ENCODE measurements at regions not wholly inside any gene's neighbourhood (a gene's known extent, or its start where the extent isn't known, plus 50 kb on each side); places are given as distances from the start of the nearest gene placed in this dataset.
"Not testable (repeated sequence)": the region's sequence is repeated elsewhere in the genome, so short reads cannot be mapped to it uniquely, and the experiment has no call there.

DNA sequence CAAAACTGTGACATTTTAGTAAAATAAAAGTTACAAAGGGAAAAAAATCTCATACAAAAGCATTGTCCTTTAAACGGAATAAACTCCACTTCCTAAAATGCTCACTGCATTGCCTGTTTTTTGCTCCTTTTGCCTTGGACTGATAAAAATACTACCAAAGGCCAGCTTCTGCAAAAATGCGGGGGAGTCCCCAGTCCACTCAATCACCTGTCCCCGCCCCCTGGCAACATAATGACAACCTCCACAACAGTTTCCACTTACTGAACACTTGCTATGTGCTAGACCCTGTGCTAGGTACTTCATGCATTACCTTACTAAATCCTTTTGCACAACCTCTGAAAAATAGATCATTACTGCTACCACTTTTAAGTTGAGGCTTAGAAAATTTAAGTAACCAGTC is 172.7 kb upstream of the CCL2 start:
- no peak for DNase-seq (ENCODE audit: low spot score)

DNA sequence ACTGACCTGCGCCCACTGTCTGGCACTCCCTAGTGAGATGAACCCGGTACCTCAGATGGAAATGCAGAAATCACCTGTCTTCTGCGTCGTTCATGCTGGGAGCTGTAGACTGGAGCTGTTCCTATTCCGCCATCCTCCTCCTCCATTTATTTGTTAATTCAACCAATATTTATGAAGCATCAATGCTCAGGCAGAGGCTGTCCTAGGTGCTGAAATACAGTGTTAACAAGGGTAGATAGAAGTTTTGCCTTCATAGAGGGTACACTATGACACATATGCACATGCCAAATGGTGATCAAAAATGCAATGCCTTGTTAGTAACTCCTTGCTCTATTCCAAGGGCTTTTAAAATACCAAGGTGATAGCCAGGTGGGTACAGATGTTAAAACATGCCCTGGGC is 166.0 kb upstream of the CCL2 start:
- not testable (repeated sequence) for DNase-seq (ENCODE audit: low spot score)

DNA sequence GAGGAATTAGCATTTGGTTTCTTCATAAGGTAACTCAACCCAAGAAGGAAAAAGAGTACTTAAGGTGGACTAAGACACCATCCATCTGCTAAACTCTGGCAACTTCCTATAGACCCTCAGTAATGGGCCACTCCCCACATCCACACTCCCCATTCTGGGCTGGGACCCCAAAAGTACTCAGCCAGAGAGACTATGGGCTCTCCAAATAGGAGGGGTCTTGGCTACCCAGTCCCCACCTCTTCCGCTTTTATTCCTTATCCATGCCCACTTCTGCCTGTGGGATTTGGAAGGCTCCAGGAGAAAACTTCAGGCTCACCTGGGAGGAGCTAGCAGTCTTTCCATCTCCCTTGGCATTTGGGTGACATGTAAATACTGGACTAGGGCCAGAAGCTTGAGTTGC is 164.5 kb upstream of the CCL2 start:
- no peak for DNase-seq (ENCODE audit: low spot score)

DNA sequence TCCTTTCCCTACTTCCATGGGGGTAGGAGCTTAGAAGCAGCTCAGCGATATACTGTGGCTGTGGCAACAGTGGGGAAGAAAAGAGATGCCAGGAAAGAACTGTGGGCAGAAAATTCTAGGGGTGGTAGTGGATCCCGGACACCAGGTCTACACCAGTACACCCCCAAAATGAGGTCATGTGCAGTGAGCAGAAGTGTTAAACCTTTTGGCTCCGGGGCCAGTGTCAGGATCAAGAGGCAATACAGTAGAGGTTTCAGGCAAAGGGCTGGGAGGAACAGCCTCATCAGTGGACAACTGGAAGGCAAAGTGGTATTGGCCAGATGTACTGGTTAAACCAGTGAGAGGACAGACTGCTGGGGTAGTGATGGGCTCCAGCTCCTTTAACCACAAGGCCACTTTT is 163.1 kb upstream of the CCL2 start:
- DNase-seq (ENCODE audit: low spot score), result no peak

DNA sequence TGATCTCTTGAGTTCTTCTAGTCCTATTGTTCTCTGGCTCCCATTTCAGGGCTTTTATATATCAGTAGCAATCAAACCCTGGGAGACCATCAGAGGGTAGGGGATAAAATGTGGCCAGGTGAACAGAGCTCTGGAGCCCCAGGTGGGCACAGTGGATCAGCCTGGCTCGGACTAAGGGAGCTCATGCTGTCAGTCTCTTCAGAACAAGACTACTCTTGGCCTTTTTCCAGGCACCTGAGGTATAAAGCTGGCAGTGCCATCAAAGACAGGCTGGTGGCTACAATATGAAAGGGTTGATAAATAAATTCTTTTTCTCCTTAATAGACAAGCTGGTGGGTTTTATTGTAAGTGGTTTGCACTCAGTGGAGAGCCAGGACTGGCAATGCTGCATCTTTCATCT is 160.0 kb upstream of the CCL2 start:
- DNase-seq (ENCODE audit: low spot score), result no peak

DNA sequence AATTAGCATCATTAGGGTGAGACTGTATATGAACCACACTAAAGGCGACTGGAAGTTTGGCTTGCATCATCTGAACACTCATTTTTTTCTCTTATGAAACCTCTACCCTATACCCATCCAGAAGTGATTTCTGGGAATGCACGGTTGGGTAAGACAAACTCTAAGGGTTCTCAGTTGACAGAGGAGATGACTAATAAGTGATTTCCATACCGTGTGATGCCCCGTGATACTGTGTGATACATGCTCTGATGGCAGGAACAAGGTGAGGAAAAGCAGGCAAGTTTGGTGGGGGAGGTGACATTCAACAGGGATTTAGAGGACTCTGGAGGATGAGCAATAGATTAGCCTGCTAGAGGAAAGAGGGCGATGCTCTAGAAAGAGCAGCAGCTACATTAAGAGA is 156.4 kb upstream of the CCL2 start:
- no peak for DNase-seq (ENCODE audit: low spot score)

DNA sequence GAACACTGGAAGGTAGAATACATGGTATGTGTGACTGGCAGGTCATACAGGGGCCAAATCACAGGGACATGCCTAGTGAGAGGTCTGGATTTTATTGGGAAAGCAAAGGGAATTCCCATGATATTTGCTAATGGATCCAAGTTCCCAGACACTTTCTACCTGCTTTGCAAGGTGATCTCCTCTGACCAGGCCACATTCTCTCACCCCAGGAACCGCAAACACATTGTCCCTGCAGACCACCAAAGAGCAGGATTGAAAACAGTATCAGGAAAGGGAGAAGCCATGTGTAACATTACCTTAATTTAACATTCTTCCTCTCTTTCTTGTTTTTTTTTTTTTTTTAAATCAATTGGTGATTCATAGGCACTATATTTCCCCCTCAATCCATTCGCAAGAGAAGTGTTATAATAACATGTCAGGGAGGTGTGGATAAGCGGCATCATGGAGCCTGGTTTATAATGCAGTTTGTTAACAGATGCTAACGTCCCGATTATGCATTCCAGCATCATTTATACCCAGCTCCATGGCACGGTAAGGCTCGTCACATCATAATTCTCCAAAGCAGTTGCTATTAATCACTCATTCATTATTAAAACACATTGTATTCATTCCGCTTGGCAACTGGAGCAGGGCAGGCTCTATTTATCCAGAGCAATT is 155.1 kb upstream of the CCL2 start:
- no peak for DNase-seq (ENCODE audit: low spot score)

DNA sequence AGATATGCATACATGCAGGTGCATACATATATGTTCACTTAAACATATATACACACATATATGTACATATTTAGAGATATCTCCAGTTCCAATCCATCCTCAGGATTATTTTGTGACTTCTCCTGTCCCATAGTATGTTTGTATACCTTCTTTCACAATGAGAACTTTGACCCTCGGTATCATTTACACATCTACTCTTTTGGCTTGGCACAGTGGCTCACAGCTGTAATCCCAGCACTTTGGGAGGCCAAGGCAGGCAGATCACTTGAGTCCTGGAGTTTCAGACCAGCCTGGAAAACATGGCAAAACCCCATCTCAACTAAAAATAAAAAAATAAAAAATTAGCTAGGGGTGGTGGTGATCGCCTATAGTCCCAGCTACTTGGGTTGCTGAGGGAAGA is 148.1 kb upstream of the CCL2 start:
- DNase-seq (ENCODE audit: low spot score), result no peak

DNA sequence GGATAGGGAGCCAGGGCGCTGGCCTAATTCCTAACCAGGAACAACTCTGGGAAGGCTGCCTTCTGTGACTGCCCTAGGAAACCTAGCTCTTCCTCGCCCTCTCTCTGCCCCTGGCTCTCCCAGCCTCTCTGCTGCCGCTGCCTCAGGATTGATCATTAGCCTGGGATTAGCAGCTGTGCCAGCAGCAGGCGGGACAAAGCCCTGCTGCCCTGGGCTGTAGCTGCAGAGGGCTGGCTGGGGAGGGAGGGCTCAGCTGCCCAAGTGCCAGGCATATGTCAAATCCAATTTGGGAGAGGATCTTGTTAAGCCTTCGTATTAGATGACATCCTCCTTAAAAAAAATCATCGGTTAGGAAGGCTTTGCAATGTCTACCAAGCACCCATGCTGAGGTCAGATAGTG is 144.8 kb upstream of the CCL2 start:
- no peak for DNase-seq (ENCODE audit: low spot score)

DNA sequence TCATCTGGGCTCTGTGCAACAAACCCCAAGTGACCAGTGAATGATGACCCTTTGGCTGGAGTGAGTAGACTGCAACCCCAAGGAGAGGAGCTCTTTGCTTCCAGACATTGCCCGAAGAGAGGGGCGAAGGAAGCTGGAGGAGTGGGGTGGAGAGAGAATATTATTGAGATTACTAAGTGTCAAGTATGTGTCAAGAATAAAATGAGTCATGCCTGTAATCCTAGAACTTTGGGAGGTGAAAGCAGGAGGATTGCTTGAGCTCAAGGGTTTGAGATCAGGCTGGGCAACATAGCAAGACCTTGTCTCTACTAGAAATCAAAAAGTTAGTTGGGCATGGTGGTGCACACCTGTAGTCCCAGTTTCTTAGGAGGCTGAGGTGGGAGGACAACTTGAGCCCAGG is 142.0 kb upstream of the CCL2 start:
- no peak for DNase-seq (ENCODE audit: low spot score)

DNA sequence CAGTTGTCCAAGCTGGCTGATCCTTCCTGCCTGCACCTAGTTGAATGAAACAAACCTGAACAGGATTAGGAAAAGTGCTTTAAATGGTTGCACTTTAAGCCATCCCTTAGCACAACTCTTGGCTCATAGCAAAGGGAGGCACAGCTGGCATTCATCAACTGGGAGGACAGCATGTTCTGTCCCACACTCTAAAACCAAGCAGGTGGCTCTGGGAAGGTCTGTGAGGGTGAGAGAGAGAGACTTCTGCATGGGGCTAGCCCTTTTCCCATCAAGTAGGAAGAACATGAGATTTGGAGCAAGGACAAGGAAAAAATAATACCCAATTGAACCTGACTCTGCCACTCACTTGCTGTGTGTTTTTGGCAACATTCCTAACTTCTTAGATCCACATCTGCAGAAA is 140.9 kb upstream of the CCL2 start:
- DNase-seq (ENCODE audit: low spot score), result no peak

DNA sequence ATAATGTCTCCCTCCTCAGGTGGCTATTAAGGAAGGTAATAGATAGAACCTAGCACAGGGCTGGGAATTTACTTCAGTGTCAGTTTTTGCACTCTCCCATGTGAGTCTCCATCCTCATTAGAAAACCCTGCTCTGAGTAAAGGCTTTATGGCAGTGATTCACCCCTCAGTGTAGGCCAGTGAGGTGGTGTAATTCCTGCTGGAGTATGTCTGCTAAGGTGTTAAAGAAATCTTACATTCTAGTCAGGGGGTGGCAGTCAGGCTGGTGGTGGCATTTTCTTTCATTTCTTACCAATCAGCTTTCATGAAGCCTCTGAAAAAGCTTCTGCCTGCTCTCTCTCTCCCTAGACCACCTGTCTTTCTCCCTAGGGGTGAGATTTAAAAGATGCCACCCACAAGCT is 138.8 kb upstream of the CCL2 start:
- DNase-seq (ENCODE audit: low spot score), result no peak

DNA sequence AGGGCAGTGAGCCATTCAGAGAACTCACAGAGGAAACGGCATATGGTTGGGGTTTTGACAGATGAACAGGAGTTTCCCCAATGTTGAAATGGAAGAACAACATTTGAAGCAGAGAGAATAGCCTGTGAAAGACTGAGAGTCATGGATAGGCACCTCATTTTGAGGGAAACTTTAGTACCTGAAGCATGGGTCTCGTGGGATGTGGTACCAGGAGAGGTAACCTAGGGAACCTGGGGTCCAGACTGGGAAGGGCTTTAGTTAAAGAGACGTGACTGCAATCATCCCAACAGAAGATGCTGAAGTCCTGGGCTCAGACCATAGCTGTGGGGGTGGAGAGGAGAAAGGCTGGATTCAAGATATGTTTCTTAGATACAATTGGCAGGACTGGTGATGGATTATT is 137.8 kb upstream of the CCL2 start:
- no peak for DNase-seq (ENCODE audit: low spot score)

DNA sequence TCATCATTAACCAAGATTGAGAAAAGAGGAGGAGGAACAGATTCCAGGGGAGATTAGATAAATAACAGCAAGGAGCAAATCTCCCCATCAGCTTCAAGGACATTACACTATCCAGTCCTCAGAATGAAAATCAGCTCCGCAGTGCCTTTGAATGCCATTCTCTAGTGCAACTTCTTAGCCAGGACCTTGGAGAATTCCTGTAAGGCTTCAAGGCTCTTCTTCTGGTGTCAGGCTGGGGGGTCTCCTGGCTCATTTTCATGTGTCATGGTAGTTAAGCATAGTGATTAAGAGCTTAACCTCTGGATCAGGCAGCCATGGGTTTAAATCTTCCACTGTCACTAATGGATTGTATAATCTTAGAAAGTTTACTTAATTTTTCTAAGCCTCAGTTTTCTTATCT is 137.3 kb upstream of the CCL2 start:
- no peak for DNase-seq (ENCODE audit: low spot score)

DNA sequence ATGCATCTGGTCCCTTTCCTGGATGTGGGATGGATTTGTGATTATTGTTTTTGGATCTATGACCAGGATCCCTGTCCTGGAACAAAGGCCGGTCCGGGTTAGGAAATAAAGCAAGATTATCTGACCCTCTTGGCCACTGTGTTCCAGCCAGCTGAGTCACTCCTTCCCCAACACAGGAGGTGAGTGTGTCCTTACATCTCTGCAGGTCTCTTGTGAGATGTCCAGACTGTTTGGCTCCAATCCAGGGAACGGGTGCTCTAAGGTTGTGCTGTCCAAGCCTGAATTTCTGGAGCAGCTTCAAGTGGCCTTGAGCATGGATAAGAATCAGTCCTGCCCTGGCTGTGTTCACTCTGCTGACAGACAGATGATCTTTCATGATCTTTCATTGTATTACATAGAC is 136.5 kb upstream of the CCL2 start:
- no peak for DNase-seq (ENCODE audit: low spot score)

DNA sequence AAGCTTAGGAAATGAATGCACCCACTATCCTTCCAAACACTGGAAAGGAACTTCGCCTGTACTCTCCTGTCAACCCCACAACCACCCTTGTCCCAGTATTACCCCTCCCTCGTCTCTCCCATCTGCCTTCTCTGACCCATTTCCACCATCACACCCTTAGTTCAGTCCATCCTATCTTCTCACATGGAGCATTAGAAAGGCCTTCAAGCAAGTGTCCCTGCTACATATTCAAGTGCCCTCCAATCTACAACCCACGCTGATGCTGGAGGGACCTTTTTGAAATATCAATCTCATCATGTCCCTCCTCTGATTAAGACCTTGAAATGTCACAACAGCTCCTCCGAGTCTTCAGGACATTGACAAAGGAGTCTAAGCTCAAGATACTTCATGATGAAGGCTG is 133.8 kb upstream of the CCL2 start:
- no peak for DNase-seq (ENCODE audit: low spot score)

DNA sequence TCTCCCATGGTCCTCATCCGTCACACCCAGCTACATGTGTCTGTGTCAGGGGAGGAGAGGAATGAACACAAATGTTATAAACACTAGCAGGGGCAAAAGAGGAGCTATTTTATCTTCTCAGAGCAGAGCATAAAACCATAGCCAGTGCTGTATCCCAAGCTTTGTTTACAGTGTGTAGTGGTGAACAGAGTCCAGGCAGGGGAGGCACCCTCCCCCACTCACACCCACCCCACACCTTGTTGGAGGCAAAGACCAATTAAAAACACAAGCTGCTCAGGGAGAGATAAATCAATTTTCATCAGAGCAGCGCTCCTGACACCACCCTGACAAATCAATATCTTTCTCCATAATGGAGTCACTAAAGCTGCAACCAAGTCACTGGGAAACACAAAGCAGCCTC is 132.6 kb upstream of the CCL2 start:
- no peak for DNase-seq (ENCODE audit: low spot score)

DNA sequence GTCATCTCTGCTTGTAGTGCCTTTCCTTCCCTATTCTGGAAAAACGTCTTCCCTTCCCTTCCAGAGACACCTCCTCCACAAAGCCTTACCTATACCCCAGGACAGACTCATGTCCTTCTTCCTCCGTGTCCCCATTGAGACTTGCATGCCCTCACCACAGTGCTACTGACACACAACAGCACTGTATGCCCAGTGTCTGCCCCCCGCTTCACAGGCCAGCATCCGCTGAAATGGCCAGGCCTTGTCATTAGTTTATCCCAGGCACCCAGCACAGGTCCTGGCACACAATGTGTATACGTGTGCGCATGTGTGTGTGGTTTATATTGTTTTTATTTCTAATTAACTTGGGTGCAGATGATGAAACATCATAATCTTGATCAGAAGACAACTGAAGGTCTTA is 130.1 kb upstream of the CCL2 start:
- no peak for DNase-seq (ENCODE audit: low spot score)

DNA sequence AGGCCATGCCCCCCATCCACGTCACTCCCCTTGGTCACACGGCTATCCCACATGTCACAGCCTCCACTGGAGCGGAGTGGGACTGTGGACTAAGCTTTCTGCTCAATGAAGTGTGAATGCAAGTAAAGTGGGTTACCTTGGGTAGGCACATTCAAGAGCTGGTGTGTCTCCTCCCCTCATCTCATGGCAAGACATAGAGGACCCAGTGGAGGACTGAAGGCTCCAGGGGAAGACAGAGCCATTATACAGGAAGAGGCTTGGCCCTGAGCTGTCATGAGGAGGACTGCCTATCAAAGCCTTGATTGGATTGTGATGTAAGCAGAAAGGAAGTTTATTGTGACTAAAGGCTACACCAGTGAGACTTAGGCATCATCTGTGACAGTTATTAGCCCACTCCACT is 129.2 kb upstream of the CCL2 start:
- no peak for DNase-seq (ENCODE audit: low spot score)

DNA sequence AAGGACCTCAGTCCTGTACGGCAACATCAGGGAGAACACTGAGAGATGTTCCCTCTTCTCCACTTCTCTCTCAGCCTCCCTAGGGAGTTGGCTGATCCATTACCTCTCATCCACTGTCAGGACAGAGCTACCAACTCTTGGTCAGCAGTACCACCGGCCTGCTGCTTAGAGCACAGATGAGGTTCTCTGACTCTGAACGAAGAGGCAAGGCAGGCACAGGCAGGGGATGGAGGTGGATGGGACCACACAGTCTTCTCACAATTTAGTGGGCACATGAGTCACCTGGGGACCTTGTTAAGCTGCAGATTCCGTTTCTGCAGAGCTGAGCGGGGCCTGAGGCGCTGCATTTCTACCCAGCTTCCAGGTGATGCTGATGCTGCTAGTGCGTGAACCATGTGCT is 128.6 kb upstream of the CCL2 start:
- no peak for DNase-seq (ENCODE audit: low spot score)

DNA sequence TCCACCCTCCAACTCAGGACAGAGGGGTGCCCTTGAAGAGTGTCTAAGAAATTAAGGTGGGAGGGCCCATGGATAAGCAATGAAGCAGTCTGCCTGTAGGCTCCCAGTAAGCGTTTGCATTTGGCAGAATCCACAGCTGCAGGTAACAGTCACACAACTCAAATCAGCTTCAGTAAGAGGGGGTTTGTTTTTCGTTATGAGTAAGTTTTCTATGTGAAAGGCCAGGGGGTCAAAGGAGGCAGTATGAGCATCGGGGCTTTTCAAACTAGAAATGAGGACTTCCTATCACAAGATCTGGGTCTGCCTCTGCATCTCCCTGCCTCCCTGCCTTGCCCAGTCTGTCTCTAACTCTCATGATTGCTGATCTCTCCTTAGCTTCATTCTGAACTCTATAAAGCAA is 128.1 kb upstream of the CCL2 start:
- DNase-seq (ENCODE audit: low spot score), result no peak

DNA sequence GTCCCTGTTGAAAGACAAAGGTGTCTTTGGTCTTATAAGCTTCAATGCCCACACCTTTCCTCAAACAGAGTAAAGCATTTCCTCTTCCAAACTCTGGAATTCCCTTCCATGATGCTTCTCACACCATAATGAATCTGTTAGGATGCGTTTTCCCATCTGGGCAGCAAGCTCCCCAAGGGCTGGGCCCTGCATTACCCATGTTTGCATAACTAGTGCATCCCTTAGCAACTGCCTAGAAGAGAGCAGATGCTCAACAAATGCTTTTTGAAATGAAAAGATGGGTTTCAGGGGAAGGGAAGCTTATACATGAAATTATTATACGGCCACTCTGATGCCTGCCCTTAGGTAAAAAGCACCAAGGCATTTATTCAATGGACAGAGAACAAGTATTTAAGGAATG is 124.5 kb upstream of the CCL2 start:
- no peak for DNase-seq (ENCODE audit: low spot score)

DNA sequence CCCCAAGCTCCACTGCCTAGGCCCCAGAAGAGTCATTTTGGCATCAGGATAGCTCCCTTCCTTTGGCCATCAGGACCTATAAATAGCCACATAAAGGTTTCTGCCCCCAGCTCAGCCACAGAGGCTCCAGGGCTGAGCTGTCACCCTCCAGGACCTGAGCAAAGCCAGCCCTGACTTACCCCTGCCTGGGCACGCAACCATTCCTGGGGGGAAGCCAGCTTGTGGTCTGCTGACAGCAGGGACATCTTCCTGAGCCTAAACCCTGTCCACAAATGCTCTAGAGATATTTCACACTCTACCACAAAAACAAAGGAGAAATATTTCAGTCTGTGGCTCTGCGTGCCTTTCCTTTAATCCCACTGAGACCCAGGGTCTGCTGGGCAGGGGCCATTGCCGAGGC is 123.7 kb upstream of the CCL2 start:
- no peak for DNase-seq (ENCODE audit: low spot score)

DNA sequence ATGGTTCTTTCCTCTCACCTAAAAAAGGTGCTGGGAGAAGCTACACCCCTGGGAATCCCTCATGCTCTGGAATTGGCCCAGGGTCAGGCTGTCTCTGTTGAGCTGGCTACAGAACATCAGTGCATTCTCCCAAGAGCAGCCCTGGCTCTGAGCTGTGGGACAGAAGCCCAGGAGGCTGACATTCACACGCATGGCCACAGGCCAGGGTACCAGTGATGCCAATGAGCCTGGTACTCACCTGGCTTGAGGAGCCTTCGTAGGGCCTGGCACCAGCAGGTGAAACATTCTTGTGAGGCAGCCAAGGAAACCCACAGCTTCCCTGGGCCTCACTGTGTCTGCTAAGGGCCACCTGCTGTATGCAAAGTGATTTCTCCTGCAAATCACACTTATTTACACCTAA is 121.7 kb upstream of the CCL2 start:
- DNase-seq (ENCODE audit: low spot score), result no peak

DNA sequence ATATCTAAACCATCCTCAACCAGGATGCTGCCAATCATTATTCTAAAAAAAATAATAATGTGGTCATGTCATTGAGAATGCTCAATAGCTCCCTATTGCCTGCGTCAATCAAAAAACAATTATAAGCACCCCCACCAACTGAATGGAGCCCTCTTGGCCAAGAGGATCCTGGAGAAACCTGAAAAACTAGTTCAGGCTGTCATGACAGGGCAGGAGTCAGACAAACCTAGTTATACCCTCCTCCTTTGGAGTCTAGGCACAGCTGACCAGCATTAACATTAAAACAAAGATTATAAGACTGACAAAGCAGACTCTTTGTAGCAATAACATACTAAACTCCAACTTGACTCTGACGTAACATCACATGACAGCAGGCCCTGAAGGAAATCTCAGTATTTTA is 119.2 kb upstream of the CCL2 start:
- DNase-seq (ENCODE audit: low spot score), result no peak

Measured in pons (tissue), 1 donor.